MM.1S (cell line): ENCODE measurements at regions not wholly inside any gene's neighbourhood (a gene's known extent, or its start where the extent isn't known, plus 50 kb on each side); places are given as distances from the start of the nearest gene placed in this dataset.

Source experiments
- EZH2 ChIP-seq: fragments of 300-600 bp; sonication (generic); optimal IDR thresholded peaks from 2 replicates; pipeline ENCODE3; 2017; ENCODE audit warnings: low read depth, mild to moderate bottlenecking, antibody characterized with exemption, low read length, mixed read lengths
- TF ChIP-seq, protein P1 (sequence below): fragments of 300-600 bp; sonication (generic); IDR thresholded peaks from 2 replicates; pipeline ENCODE4 v1.5.1; 2016; ENCODE audit warnings: antibody characterized with exemption, low read length, mixed read lengths

DNA sequence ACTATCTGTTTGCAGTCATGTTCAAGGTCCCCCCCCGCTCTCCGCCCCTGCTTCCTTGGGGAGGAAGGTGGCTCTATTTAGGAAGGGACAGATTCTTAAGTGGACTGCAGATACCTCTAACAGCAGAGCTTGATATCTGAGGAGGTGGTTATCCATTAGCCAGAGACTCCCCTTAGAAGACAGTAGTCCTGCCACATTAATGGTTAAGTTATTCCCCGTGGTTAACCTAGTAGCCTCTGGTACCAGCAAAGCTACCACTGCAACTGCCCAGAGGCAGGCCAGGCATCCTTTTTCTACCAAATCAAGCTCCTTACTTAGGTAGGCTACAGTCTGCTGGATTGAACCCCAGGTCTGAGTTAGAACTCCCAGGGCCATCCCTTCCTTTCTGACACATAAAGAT, 162.1 kb upstream of the AVPR1A start:
- TF ChIP-seq, protein P1, sequence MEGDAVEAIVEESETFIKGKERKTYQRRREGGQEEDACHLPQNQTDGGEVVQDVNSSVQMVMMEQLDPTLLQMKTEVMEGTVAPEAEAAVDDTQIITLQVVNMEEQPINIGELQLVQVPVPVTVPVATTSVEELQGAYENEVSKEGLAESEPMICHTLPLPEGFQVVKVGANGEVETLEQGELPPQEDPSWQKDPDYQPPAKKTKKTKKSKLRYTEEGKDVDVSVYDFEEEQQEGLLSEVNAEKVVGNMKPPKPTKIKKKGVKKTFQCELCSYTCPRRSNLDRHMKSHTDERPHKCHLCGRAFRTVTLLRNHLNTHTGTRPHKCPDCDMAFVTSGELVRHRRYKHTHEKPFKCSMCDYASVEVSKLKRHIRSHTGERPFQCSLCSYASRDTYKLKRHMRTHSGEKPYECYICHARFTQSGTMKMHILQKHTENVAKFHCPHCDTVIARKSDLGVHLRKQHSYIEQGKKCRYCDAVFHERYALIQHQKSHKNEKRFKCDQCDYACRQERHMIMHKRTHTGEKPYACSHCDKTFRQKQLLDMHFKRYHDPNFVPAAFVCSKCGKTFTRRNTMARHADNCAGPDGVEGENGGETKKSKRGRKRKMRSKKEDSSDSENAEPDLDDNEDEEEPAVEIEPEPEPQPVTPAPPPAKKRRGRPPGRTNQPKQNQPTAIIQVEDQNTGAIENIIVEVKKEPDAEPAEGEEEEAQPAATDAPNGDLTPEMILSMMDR = no peak
- TF ChIP-seq EZH2 = no peak
